HFF-Myc (cell line): ENCODE measurements at regions not wholly inside any gene's neighbourhood (a gene's known extent, or its start where the extent isn't known, plus 50 kb on each side); places are given as distances from the start of the nearest gene placed in this dataset.
"Not testable (repeated sequence)": the region's sequence is repeated elsewhere in the genome, so short reads cannot be mapped to it uniquely, and the experiment has no call there.

Source experiments
- DNase-seq: peaks from one replicate; pipeline ENCODE4 v3.0.0-alpha.2; 2011; ENCODE audit warnings: low read depth; ENCODE audit errors: extremely low read depth
- H3K4me3 ChIP-seq: replicated peaks from 2 replicates; pipeline ENCODE4 v1.5.1; 2011; ENCODE audit warnings: low read depth, mild to moderate bottlenecking, control low read depth, low read length
- TF ChIP-seq, protein P1 (sequence below): IDR thresholded peaks from 2 replicates; pipeline ENCODE4 v1.5.1; 2012; ENCODE audit warnings: mild to moderate bottlenecking, low read depth, low read length, control low read depth; ENCODE audit errors: missing control alignments

DNA sequence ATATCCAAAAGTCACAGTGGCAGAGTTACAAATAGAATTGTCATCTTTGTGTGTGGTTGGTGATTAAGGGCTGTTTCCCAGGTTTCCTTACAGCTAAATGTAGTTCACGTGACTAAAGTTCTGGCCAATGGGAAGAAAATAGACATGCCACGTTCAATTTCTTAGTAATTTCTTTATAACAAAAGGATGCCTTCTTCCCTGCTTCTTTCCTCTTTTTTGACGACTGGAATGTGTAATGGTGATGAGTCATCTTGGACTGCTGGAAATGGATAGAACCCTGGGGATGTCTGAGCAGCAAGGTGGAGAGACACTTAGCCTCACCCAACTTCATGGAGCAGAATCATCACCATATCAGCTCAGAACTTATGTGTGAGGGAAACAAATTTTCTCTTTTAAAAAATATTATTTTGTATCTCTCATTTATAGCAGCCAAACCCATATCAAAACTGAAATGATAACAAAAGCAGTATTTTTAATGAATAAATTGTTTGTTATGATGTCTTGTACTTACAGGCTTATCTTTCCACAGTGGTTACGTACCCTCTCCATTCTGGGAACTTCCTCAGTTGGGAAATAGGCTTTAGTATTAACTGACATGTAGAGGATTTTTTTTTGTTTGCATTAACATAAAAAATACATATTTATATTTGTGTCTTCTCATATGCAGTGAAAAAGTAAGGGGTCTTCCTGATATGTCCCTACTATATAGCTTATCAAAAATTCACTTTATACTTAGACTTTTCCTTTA is 91.1 kb upstream of the CDH2 start:
- peak; percentile 22 for DNase-seq
- no peak overlapping the region for H3K4me3 ChIP-seq
- TF ChIP-seq, protein P1, sequence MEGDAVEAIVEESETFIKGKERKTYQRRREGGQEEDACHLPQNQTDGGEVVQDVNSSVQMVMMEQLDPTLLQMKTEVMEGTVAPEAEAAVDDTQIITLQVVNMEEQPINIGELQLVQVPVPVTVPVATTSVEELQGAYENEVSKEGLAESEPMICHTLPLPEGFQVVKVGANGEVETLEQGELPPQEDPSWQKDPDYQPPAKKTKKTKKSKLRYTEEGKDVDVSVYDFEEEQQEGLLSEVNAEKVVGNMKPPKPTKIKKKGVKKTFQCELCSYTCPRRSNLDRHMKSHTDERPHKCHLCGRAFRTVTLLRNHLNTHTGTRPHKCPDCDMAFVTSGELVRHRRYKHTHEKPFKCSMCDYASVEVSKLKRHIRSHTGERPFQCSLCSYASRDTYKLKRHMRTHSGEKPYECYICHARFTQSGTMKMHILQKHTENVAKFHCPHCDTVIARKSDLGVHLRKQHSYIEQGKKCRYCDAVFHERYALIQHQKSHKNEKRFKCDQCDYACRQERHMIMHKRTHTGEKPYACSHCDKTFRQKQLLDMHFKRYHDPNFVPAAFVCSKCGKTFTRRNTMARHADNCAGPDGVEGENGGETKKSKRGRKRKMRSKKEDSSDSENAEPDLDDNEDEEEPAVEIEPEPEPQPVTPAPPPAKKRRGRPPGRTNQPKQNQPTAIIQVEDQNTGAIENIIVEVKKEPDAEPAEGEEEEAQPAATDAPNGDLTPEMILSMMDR = no peak

DNA sequence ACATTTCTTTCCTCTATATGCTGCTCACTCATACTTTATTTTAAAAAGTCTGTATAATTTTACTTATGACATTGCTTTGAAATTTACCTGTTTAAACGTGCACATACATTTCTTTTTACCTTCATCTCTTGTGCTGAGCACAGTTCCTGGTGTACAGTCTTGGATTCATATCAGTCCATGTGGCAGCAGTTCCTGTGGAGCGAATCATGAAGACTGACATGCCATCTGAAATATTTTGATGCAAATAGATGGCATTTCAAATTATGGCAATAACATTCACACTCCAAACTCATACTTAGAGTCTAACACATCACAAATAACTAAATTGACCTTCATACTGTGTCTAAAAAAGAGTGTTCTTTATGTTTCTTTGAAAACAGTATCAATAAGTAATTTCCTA is 90.3 kb upstream of the CDH2 start:
- H3K4me3 ChIP-seq = no peak overlapping the region
- TF ChIP-seq, protein P1 = no peak
- DNase-seq = no peak

DNA sequence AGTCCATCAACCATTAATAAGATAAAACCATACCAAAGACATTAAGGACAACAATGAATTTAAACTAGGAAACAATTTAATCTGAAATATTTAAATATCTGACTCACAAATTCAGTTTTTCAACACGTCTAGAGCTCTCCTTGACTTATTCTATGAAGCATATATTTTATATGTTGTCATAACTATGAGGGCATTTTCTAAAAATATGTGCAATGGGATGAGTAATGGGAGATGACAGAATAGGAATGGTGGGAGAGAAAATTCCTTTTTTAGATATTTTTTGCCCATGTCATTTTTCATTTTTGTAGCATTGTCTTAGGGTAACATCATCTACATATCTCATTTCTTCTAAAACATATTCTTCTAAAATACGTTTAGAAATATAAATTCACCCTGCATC is 79.2 kb upstream of the CDH2 start:
- TF ChIP-seq, protein P1 = no peak
- H3K4me3 ChIP-seq = no peak overlapping the region
- no peak for DNase-seq

DNA sequence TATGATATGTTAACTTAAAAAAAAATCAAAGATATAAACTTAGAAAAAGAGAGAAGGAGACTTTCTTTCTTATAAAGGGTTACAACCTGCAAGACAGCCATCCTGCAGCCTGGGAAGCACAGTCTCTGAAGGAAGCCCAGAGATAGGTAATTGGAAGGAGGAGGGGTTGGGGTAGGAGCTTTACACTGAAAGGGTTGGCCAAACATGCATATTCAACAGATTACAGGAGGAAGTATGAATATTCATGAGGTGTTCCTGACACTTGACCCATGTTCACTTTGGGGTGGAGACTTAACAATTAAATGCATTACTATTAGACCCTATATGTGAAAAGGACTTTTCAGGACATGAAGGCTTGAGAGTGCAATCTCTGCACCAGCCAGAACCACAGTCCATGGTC is 71.7 kb upstream of the CDH2 start:
- TF ChIP-seq, protein P1 = no peak
- no peak for DNase-seq
- H3K4me3 ChIP-seq = no peak overlapping the region

DNA sequence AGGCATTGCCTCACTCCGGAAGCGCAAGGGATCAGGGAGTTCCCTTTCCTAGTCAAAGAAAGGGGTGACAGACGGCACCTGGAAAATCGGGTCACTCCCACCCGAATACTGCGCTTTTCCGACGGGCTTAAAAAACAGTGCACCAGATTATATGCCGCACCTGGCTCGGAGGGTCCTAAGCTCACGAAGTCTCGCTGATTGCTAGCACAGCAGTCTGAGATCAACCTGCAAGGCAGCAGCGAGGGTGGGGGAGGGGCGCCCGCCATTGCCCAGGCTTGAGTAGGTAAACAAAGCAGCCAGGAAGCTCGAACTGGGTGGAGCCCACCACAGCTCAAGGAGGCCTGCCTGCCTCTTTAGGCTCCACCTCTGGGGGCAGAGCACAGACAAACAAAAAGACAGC is 63.7 kb upstream of the CDH2 start:
- H3K4me3 ChIP-seq = 0 out of 2 replicates have a peak overlapping the region, but pooled peaks have one; percentile 7
- not testable (repeated sequence) for DNase-seq

DNA sequence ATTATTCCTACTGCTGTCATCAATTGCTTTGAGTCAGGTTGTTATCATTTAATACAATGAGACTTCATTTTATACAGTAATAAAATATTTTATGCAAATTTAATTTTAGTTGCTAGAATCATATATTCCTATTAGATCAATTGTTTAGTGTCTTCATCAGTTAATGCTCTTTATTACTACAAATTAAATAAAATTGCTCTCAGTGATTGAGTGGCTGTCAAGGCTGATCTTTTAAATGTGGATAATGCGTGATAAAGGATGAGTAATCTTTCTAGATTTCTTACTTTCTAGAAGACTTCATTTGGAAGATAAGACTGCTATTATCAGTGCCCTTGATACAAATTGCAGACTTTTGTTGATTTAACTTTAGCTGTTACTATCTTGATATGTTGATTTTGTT is 59.6 kb upstream of the CDH2 start:
- no peak for DNase-seq
- TF ChIP-seq, protein P1 = no peak
- H3K4me3 ChIP-seq = no peak overlapping the region
